GF-D8 (cell line): ENCODE measurements at regions not wholly inside any gene's neighbourhood (a gene's known extent, or its start where the extent isn't known, plus 50 kb on each side); places are given as distances from the start of the nearest gene placed in this dataset.

Experiments
- DNase-seq: peaks from one replicate; lab custom pipeline; 2025; lab: John Stamatoyannopoulos, UW

GRCh38 chr10:130559547-130559880 lies 423.3 kb downstream of the GLRX3 start:
- no peak for DNase-seq

GRCh38 chr10:130560116-130560515 lies 423.9 kb downstream of the GLRX3 start:
- no peak for DNase-seq

GRCh38 chr10:130560573-130560972 lies 424.4 kb downstream of the GLRX3 start:
- no peak for DNase-seq

GRCh38 chr10:130561681-130562080 lies 425.5 kb downstream of the GLRX3 start:
- no peak for DNase-seq

GRCh38 chr10:130567011-130567410 lies 430.8 kb downstream of the GLRX3 start:
- DNase-seq: no peak

GRCh38 chr10:130567436-130567835 lies 431.2 kb downstream of the GLRX3 start:
- DNase-seq: no peak

GRCh38 chr10:130568246-130568645 lies 432.1 kb downstream of the GLRX3 start:
- DNase-seq: no peak

GRCh38 chr10:130570074-130570473 lies 433.9 kb downstream of the GLRX3 start:
- no peak for DNase-seq

GRCh38 chr10:130571674-130572073 lies 435.5 kb downstream of the GLRX3 start:
- no peak for DNase-seq

GRCh38 chr10:130573446-130573845 lies 437.3 kb downstream of the GLRX3 start:
- DNase-seq: no peak

GRCh38 chr10:130575756-130576285 lies 439.6 kb downstream of the GLRX3 start:
- no peak for DNase-seq

- no peak for DNase-seq
These were observed 440.2 kb downstream of the GLRX3 start for GRCh38 chr10:130576427-130576826.

GRCh38 chr10:130577039-130577438 lies 440.8 kb downstream of the GLRX3 start:
- no peak for DNase-seq

- DNase-seq: no peak
These were observed 442.5 kb downstream of the GLRX3 start for GRCh38 chr10:130578532-130579289.

- no peak for DNase-seq
These were observed 443.7 kb downstream of the GLRX3 start for GRCh38 chr10:130579913-130580312.

GRCh38 chr10:130580975-130581374 lies 444.8 kb downstream of the GLRX3 start:
- DNase-seq: no peak

GRCh38 chr10:130587718-130588117 lies 451.5 kb downstream of the GLRX3 start:
- DNase-seq: no peak

- no peak for DNase-seq
These were observed 469.8 kb downstream of the GLRX3 start for GRCh38 chr10:130606001-130606405.

GRCh38 chr10:130607366-130607765 lies 471.2 kb downstream of the GLRX3 start:
- DNase-seq: no peak

- no peak for DNase-seq
These were observed 475.0 kb downstream of the GLRX3 start for GRCh38 chr10:130611239-130611638.

GRCh38 chr10:130615457-130615856 lies 479.3 kb downstream of the GLRX3 start:
- DNase-seq: no peak

GRCh38 chr10:130617985-130618384 lies 481.8 kb downstream of the GLRX3 start:
- no peak for DNase-seq

- no peak for DNase-seq
These were observed 482.5 kb downstream of the GLRX3 start for GRCh38 chr10:130618647-130619046.

- no peak for DNase-seq
These were observed 485.1 kb downstream of the GLRX3 start for GRCh38 chr10:130621231-130621775.
